Activated B cell treated with CpG ODN at 0.5 μM for 24 hours (primary cell): ENCODE measurements at regions not wholly inside any gene's neighbourhood (a gene's known extent, or its start where the extent isn't known, plus 50 kb on each side); places are given as distances from the start of the nearest gene placed in this dataset.

Experiments used
- ATAC-seq: fragments of 200-7000 bp; cut with Tn5 transposase; one replicate; pipeline ENCODE4 v1.10.0; 2021; ENCODE audit warnings: low read depth, mild to moderate bottlenecking, moderate library complexity
- CTCF ChIA-PET: fragments of 350-600 bp; sonication (Branson Sonifier 250); formaldehyde crosslinking; loops from one replicate; lab custom pipeline; 2021; ENCODE audit warnings: antibody characterized with exemption; lab: Charles Lee
- POLR2A ChIA-PET: fragments of 350-600 bp; sonication (Branson Sonifier 250); formaldehyde crosslinking; loops from one replicate; lab custom pipeline; 2021; ENCODE audit warnings: antibody characterized with exemption; lab: Charles Lee
- DNase-seq: peaks from one replicate; pipeline ENCODE4 v3.0.0; 2022
- H3K27ac Mint-ChIP-seq: one replicate; pipeline ENCODE4 v1.8.0; 2020; ENCODE audit warnings: mixed read lengths
- H3K27me3 Mint-ChIP-seq: one replicate; pipeline ENCODE4 v1.8.0; 2021; ENCODE audit warnings: mixed read lengths
- H3K36me3 Mint-ChIP-seq: one replicate; pipeline ENCODE4 v1.8.0; 2021; ENCODE audit warnings: low read depth, mixed read lengths
- H3K4me1 Mint-ChIP-seq: one replicate; pipeline ENCODE4 v1.8.0; 2021; ENCODE audit warnings: mixed read lengths
- H3K4me3 Mint-ChIP-seq: one replicate; pipeline ENCODE4 v1.8.0; 2020; ENCODE audit warnings: mild to moderate bottlenecking, mixed read lengths
- H3K9me3 Mint-ChIP-seq: one replicate; pipeline ENCODE4 v1.8.0; 2020; ENCODE audit warnings: mixed read lengths
- intact Hi-C: fragments of 100-400 bp; cut with micrococcal nuclease; formaldehyde crosslinking; loops from one replicate; pipeline ENCODE4 v1.15.1; 2024
- TF ChIP-seq, protein P1 (sequence below): fragments of 200-600 bp; IDR thresholded peaks from one replicate; pipeline ENCODE4 v1.8.0; 2022; ENCODE audit warnings: antibody characterized with exemption, mild to moderate bottlenecking

DNA sequence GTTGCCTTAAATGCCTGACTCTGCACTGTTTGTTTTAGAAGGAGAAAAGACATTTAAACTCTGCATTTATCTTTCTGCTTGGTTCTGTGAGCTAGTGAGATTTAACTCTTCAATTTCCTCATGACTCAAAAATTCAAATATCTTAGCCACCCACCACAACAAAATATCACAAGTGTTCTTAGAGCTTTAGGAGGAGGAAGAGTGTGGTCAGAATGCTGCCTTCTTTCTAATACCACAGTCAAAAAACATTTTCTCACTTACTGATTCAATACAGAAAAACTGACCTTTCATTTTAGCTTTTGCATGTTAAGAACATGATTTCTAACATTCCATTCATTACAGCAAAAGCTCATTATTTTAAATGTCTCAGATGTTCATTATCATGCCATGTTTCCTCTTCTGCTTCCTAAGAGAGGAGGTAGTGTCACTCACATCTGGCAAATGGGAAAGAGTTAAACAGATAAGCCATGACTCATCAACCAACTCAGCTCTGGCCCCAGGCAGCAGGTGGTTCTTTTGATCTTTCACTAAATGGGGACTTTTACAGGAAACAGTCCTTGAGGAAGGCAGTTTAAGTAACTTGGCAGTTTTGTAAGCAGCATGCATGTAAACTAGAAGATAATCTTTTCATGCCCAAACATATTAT, 56.4 kb upstream of the RNU6-8 start:
- Mint-ChIP-seq H3K36me3 (peaks cover 6% of the 10 kb centered on the region), H3K4me3 (no peak overlapping the region), H3K9me3 (peaks cover 9% of the 10 kb centered on the region), H3K4me1 (no peaks in the 10 kb centered on the region), H3K27ac (no peak overlapping the region), H3K27me3 (no peaks in the 10 kb centered on the region)
- ChIA-PET CTCF (interaction anchor here (0.8 to 1.4 kb wide), 2 partner anchors 189 to 335 kb away, joined by 3 to 5 read pairs; no protein-coding TSS in a partner anchor), POLR2A (no interaction called here)
- intact Hi-C loops = no loop called here
- TF ChIP-seq, protein P1, sequence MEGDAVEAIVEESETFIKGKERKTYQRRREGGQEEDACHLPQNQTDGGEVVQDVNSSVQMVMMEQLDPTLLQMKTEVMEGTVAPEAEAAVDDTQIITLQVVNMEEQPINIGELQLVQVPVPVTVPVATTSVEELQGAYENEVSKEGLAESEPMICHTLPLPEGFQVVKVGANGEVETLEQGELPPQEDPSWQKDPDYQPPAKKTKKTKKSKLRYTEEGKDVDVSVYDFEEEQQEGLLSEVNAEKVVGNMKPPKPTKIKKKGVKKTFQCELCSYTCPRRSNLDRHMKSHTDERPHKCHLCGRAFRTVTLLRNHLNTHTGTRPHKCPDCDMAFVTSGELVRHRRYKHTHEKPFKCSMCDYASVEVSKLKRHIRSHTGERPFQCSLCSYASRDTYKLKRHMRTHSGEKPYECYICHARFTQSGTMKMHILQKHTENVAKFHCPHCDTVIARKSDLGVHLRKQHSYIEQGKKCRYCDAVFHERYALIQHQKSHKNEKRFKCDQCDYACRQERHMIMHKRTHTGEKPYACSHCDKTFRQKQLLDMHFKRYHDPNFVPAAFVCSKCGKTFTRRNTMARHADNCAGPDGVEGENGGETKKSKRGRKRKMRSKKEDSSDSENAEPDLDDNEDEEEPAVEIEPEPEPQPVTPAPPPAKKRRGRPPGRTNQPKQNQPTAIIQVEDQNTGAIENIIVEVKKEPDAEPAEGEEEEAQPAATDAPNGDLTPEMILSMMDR = no peak
- ATAC-seq = no peak
- no peak for DNase-seq

DNA sequence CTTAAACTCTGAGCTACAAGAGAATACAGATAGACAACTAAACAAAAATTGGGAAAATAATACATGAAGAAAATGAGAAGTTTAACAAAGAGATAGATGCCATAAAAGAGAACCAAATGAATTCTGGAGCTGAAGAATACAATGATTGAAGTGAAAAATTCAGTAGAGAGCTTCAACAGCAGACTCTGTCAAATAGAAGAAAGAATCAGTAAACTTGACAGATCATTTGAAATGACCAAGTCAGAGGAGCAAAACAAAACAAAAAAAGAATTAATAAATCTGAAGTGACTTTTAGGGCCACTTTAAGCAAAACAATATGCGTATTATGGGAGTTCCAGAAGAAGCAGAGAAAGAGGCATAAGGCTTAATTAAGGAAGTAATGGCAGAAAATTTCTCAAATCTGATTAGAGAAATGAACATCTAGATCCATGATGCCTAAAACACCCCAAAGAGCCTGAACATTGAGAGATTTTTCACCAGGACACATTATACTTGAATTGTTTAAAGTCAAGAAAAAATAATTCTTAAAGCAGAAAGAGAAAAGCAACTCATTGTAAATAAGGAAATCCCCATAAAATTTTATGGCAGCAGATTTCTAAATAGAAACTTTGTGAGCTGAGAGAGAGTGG, 61.0 kb upstream of the RNU6-8 start:
- TF ChIP-seq, protein P1 = no peak
- Mint-ChIP-seq H3K27ac (no peak overlapping the region), H3K27me3 (no peaks in the 10 kb centered on the region), H3K4me3 (no peak overlapping the region), H3K9me3 (peaks cover 24% of the 10 kb centered on the region), H3K36me3 (peaks cover 6% of the 10 kb centered on the region), H3K4me1 (no peaks in the 10 kb centered on the region)
- DNase-seq (no peak), ATAC-seq (no peak)
- POLR2A ChIA-PET = no interaction called here
- CTCF ChIA-PET = interaction anchor here (0.9 to 1.3 kb wide), 2 partner anchors 9 to 12 kb away, joined by 4 read pairs; no protein-coding TSS in a partner anchor
- intact Hi-C loops = no loop called here

DNA sequence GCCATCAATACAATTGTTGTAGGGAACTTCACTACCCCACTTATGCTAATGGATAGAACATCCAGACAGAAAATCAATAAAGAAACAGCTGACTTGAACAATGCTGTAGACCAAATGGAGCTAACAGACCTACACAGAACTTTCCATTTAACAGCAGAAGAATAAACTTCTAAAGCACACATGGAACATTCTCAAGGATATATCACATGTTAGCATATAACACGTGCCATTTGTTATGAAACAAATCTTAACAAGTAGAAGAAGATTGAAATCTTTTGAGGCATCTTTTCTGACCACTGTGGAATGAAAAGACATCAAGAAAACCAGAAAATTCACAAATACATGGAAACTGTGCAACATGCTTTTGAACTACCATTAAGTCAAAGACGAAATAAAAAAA, 62.5 kb upstream of the RNU6-8 start:
- peaks cover 24% of the 10 kb centered on the region for H3K9me3 Mint-ChIP-seq
- ChIA-PET CTCF (no interaction called here), POLR2A (no interaction called here)
- DNase-seq = no peak
- TF ChIP-seq, protein P1 = no peak
- peaks cover 6% of the 10 kb centered on the region for H3K36me3 Mint-ChIP-seq
- no peak overlapping the region for H3K4me3 Mint-ChIP-seq
- no peak overlapping the region for H3K27ac Mint-ChIP-seq
- intact Hi-C loops = no loop called here
- ATAC-seq = no peak
- H3K4me1 Mint-ChIP-seq = no peaks in the 10 kb centered on the region
- H3K27me3 Mint-ChIP-seq = no peaks in the 10 kb centered on the region

- H3K27ac Mint-ChIP-seq = no peak overlapping the region
- H3K27me3 Mint-ChIP-seq = peaks cover 7% of the 10 kb centered on the region
- ATAC-seq = no peak
- no peaks in the 10 kb centered on the region for H3K36me3 Mint-ChIP-seq
- H3K4me1 Mint-ChIP-seq = no peaks in the 10 kb centered on the region
- CTCF ChIA-PET = no interaction called here
- H3K4me3 Mint-ChIP-seq = no peak overlapping the region
- POLR2A ChIA-PET = no interaction called here
- peaks cover 9% of the 10 kb centered on the region for H3K9me3 Mint-ChIP-seq
- no peak for DNase-seq
- TF ChIP-seq, protein P1 = no peak
- intact Hi-C loops = no loop called here
Observed at GRCh38 chr14:32277998-32278397, 51.1 kb upstream of the AKAP6 start.
